ENCODE measurements at regions not wholly inside any gene's neighbourhood (a gene's known extent, or its start where the extent isn't known, plus 50 kb on each side); places are given as distances from the start of the nearest gene placed in this dataset.

- H3K27me3 Mint-ChIP-seq, result peaks cover 7% of the 10 kb centered on the region
- no peaks in the 10 kb centered on the region for H3K4me1 Mint-ChIP-seq
- no peak overlapping the region for H3K27ac Mint-ChIP-seq
- no peaks in the 10 kb centered on the region for H3K36me3 Mint-ChIP-seq (ENCODE audit: low read depth)
- no peak for ATAC-seq (replicated peaks)
- no peaks in the 10 kb centered on the region for H3K9me3 Mint-ChIP-seq
- H3K4me3 Mint-ChIP-seq, result no peak overlapping the region
These were observed 50.0 kb upstream of the LCTL start for GRCh38 chr15:66615846-66616245.

- no peak overlapping the region for H3K27ac Mint-ChIP-seq
- no peaks in the 10 kb centered on the region for H3K4me1 Mint-ChIP-seq
- H3K9me3 Mint-ChIP-seq, result no peaks in the 10 kb centered on the region
- H3K4me3 Mint-ChIP-seq, result no peak overlapping the region
- peaks cover 13% of the 10 kb centered on the region for H3K27me3 Mint-ChIP-seq
- ATAC-seq (replicated peaks), result no peak
- no peaks in the 10 kb centered on the region for H3K36me3 Mint-ChIP-seq (ENCODE audit: low read depth)
These were observed 51.6 kb upstream of the LCTL start for GRCh38 chr15:66617137-66618090.

GRCh38 chr15:66619152-66619903 lies 53.5 kb upstream of the LCTL start:
- Mint-ChIP-seq H3K4me3 (no peak overlapping the region), H3K9me3 (no peaks in the 10 kb centered on the region), H3K27me3 (peaks cover 23% of the 10 kb centered on the region), H3K36me3 (ENCODE audit: low read depth) (no peaks in the 10 kb centered on the region), H3K27ac (no peak overlapping the region), H3K4me1 (no peaks in the 10 kb centered on the region)
- ATAC-seq (replicated peaks), result peak; percentile 44

- no peak for ATAC-seq (replicated peaks)
- Mint-ChIP-seq H3K4me1 (no peaks in the 10 kb centered on the region), H3K9me3 (no peaks in the 10 kb centered on the region), H3K4me3 (no peak overlapping the region), H3K27ac (no peak overlapping the region), H3K36me3 (ENCODE audit: low read depth) (no peaks in the 10 kb centered on the region), H3K27me3 (peaks cover 23% of the 10 kb centered on the region)
These were observed 54.5 kb upstream of the LCTL start for GRCh38 chr15:66620341-66620740.

GRCh38 chr15:66620744-66621344 lies 55.0 kb upstream of the LCTL start:
- no peaks in the 10 kb centered on the region for H3K36me3 Mint-ChIP-seq (ENCODE audit: low read depth)
- H3K4me1 Mint-ChIP-seq, result no peaks in the 10 kb centered on the region
- no peaks in the 10 kb centered on the region for H3K9me3 Mint-ChIP-seq
- ATAC-seq (replicated peaks), result no peak
- H3K4me3 Mint-ChIP-seq, result no peak overlapping the region
- H3K27me3 Mint-ChIP-seq, result peaks cover 23% of the 10 kb centered on the region
- no peak overlapping the region for H3K27ac Mint-ChIP-seq

GRCh38 chr15:66621491-66622467 lies 56.0 kb upstream of the LCTL start:
- no peak overlapping the region for H3K27ac Mint-ChIP-seq
- no peaks in the 10 kb centered on the region for H3K36me3 Mint-ChIP-seq (ENCODE audit: low read depth)
- no peaks in the 10 kb centered on the region for H3K4me1 Mint-ChIP-seq
- no peak overlapping the region for H3K4me3 Mint-ChIP-seq
- no peaks in the 10 kb centered on the region for H3K9me3 Mint-ChIP-seq
- no peak for ATAC-seq (replicated peaks)
- H3K27me3 Mint-ChIP-seq, result peaks cover 23% of the 10 kb centered on the region

- Mint-ChIP-seq H3K36me3 (ENCODE audit: low read depth) (no peaks in the 10 kb centered on the region), H3K27ac (no peak overlapping the region), H3K27me3 (peaks cover 23% of the 10 kb centered on the region), H3K9me3 (no peaks in the 10 kb centered on the region), H3K4me1 (no peaks in the 10 kb centered on the region), H3K4me3 (no peak overlapping the region)
- ATAC-seq (replicated peaks), result no peak
These were observed 56.8 kb upstream of the LCTL start for GRCh38 chr15:66622591-66623022.

GRCh38 chr15:66623801-66624453 lies 58.1 kb upstream of the LCTL start:
- no peaks in the 10 kb centered on the region for H3K4me1 Mint-ChIP-seq
- H3K27me3 Mint-ChIP-seq, result peaks cover 23% of the 10 kb centered on the region
- no peak overlapping the region for H3K27ac Mint-ChIP-seq
- H3K4me3 Mint-ChIP-seq, result no peak overlapping the region
- no peaks in the 10 kb centered on the region for H3K9me3 Mint-ChIP-seq
- H3K36me3 Mint-ChIP-seq (ENCODE audit: low read depth), result no peaks in the 10 kb centered on the region
- no peak for ATAC-seq (replicated peaks)

- ATAC-seq (replicated peaks), result no peak
These were observed 59.7 kb upstream of the LCTL start for GRCh38 chr15:66625531-66625930.

GRCh38 chr15:66625974-66626373 lies 60.2 kb upstream of the LCTL start:
- no peak overlapping the region for H3K27ac Mint-ChIP-seq
- H3K9me3 Mint-ChIP-seq, result no peaks in the 10 kb centered on the region
- H3K4me1 Mint-ChIP-seq, result no peaks in the 10 kb centered on the region
- H3K4me3 Mint-ChIP-seq, result no peak overlapping the region
- ATAC-seq (replicated peaks), result no peak
- H3K36me3 Mint-ChIP-seq (ENCODE audit: low read depth), result no peaks in the 10 kb centered on the region
- peaks cover 15% of the 10 kb centered on the region for H3K27me3 Mint-ChIP-seq

More at GRCh38 chr15:66625531-66625930, 59.7 kb upstream of the LCTL start:
- Mint-ChIP-seq H3K9me3 (no peaks in the 10 kb centered on the region), H3K4me1 (no peaks in the 10 kb centered on the region), H3K4me3 (no peak overlapping the region), H3K27ac (no peak overlapping the region), H3K27me3 (peaks cover 20% of the 10 kb centered on the region), H3K36me3 (ENCODE audit: low read depth) (no peaks in the 10 kb centered on the region)

- ATAC-seq (replicated peaks), result no peak
- Mint-ChIP-seq H3K27me3 (no peaks in the 10 kb centered on the region), H3K36me3 (ENCODE audit: low read depth) (no peaks in the 10 kb centered on the region), H3K4me3 (no peak overlapping the region), H3K4me1 (no peaks in the 10 kb centered on the region), H3K9me3 (no peaks in the 10 kb centered on the region), H3K27ac (peak overlapping the region; percentile 5)
These were observed 63.4 kb upstream of the LCTL start for GRCh38 chr15:66628976-66629723.

GRCh38 chr15:66629817-66630576 lies 64.2 kb upstream of the LCTL start:
- peak overlapping the region; percentile 8 for H3K27ac Mint-ChIP-seq
- H3K9me3 Mint-ChIP-seq, result no peaks in the 10 kb centered on the region
- H3K36me3 Mint-ChIP-seq (ENCODE audit: low read depth), result no peaks in the 10 kb centered on the region
- H3K27me3 Mint-ChIP-seq, result no peaks in the 10 kb centered on the region
- no peaks in the 10 kb centered on the region for H3K4me1 Mint-ChIP-seq
- ATAC-seq (replicated peaks), result no peak
- H3K4me3 Mint-ChIP-seq, result no peak overlapping the region
